ENCODE measurements at regions not wholly inside any gene's neighbourhood (a gene's known extent, or its start where the extent isn't known, plus 50 kb on each side); places are given as distances from the start of the nearest gene placed in this dataset.
"Not testable (repeated sequence)": the region's sequence is repeated elsewhere in the genome, so short reads cannot be mapped to it uniquely, and the experiment has no call there.

DNA sequence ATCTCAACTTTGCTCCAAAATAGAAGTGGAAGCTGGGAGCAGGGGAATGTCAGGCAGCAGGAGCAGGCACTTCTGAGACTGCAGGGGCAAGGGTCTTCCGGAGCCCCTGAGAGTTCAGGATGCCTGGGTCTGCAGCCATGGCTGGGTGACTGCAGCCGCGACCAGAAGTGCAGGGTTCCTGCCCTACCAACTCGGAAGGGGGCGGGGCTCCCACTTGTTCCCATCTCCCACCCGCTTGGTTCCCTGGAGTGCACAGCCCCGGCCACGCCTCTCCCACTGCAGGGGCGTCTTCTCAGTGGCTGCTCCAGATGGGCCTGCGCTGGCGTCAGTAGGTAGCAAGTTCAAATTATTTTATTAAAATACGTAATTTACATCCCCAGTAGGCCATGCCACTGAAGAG is 1631.7 kb downstream of the OLFM4 start:
- 98% methylated on average over 6 of the region's 12 CpGs for WGBS (ENCODE audit: insufficient coverage)
- H3K4me3 ChIP-seq (ENCODE audit: low read depth, low read length) = no peak overlapping the region
- no peaks in the 10 kb centered on the region for H3K9me3 ChIP-seq (ENCODE audit: control insufficient read depth, insufficient read depth, low read length)
- DNase-seq (ENCODE audit: low read depth in 4 of 6, low spot score in 6 of 6) = no peak
- H3K27me3 ChIP-seq (ENCODE audit: control insufficient read depth, insufficient read depth, low read length) = no peaks in the 10 kb centered on the region
- H3K27ac ChIP-seq (ENCODE audit: low read depth, low read length) = no peak overlapping the region
- H3K4me1 ChIP-seq (ENCODE audit: control insufficient read depth, insufficient read depth, low read length) = no peaks in the 10 kb centered on the region
- no peaks in the 10 kb centered on the region for H3K36me3 ChIP-seq (ENCODE audit: control insufficient read depth, insufficient read depth, low read length)

DNA sequence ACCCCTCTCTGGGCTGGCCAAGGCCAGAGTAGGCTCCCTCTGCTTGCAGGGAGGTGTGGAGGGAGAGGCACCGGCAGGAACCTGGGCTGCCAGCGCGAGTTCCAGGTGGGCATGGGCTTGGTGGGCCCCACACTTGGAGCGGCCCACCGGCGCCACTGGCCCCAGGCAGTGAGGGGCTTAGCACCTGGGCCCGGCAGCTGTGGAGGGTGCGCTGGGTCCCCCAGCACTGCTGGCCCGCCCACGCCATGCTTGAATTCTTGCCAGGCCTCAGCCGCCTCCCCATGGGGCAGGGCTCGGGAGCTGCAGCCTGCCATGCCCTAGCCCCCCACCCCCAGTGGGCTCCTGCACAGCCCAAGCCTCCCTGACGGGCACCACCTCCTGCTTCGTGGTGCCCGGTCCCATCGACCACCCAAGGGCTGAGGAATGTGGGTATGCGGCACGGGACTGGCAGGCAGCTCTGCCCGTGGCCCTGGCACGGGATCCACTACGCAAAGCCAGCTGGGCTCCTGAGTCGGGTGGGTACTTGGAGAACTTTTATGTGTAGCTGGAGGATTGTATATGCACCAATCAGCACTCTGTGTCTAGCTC is 1648.0 kb downstream of the OLFM4 start:
- H3K9me3 ChIP-seq (ENCODE audit: control insufficient read depth, insufficient read depth, low read length) = no peaks in the 10 kb centered on the region
- DNase-seq (ENCODE audit: low read depth in 4 of 6, low spot score in 6 of 6) = no peak
- no peaks in the 10 kb centered on the region for H3K36me3 ChIP-seq (ENCODE audit: control insufficient read depth, insufficient read depth, low read length)
- H3K27me3 ChIP-seq (ENCODE audit: control insufficient read depth, insufficient read depth, low read length) = no peaks in the 10 kb centered on the region
- WGBS (ENCODE audit: insufficient coverage) = 97% methylated on average over 20 of the region's 22 CpGs
- no peaks in the 10 kb centered on the region for H3K4me1 ChIP-seq (ENCODE audit: control insufficient read depth, insufficient read depth, low read length)
- no peak overlapping the region for H3K27ac ChIP-seq (ENCODE audit: low read depth, low read length)
- no peak overlapping the region for H3K4me3 ChIP-seq (ENCODE audit: low read depth, low read length)

DNA sequence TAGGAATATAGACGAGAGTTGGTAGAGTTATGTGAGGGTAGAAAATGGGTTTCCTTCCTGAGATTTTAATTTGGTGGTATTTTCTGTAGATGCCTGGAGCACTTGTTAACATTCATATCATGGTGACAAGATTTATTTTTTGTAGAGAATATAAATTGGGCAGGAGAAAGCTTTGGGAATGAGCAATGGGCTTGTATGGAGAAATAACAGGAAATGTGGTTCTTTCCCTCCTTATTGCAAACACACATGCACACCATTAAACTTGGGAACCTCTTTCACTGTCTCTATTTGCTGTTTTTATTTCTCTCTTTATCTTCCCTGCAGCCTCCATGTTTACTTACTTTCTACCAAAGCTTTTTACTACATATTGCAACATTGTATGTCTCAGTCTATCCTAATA is 1653.6 kb downstream of the OLFM4 start:
- Histone ChIP-seq H3K4me1 (ENCODE audit: control insufficient read depth, insufficient read depth, low read length) (no peaks in the 10 kb centered on the region), H3K9me3 (ENCODE audit: control insufficient read depth, insufficient read depth, low read length) (no peaks in the 10 kb centered on the region), H3K4me3 (ENCODE audit: low read depth, low read length) (no peak overlapping the region), H3K27ac (ENCODE audit: low read depth, low read length) (no peak overlapping the region), H3K27me3 (ENCODE audit: control insufficient read depth, insufficient read depth, low read length) (no peaks in the 10 kb centered on the region), H3K36me3 (ENCODE audit: control insufficient read depth, insufficient read depth, low read length) (no peaks in the 10 kb centered on the region)
- 86% methylated on average over 1 of the region's 1 CpG for WGBS (ENCODE audit: insufficient coverage)
- no peak for DNase-seq (ENCODE audit: low read depth in 4 of 6, low spot score in 6 of 6)

DNA sequence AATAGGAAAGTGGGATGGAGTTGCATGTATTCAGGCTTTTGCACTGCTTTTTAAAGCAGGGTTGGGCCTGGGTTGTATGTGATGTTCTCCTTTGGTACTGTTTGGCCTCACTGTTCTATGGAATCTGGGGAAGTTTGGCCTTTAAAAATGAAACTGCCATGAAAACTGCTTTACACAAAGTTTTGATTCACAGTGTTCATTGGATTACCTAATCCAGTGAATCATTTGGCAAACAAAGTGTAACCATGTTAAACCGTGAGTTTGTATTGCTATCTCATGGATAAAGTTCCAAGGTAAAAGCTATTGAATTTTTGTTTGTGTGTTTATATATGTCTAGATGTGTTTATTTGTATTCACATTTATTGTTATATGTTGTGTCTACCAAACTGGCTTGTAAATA is 1658.6 kb downstream of the OLFM4 start:
- H3K4me3 ChIP-seq (ENCODE audit: low read depth, low read length) = no peak overlapping the region
- no CpG with 5 or more reads among the region's 1 CpG for WGBS (ENCODE audit: insufficient coverage)
- no peaks in the 10 kb centered on the region for H3K9me3 ChIP-seq (ENCODE audit: control insufficient read depth, insufficient read depth, low read length)
- no peaks in the 10 kb centered on the region for H3K27me3 ChIP-seq (ENCODE audit: control insufficient read depth, insufficient read depth, low read length)
- H3K4me1 ChIP-seq (ENCODE audit: control insufficient read depth, insufficient read depth, low read length) = no peaks in the 10 kb centered on the region
- DNase-seq (ENCODE audit: low read depth in 4 of 6, low spot score in 6 of 6) = no peak
- H3K27ac ChIP-seq (ENCODE audit: low read depth, low read length) = no peak overlapping the region
- H3K36me3 ChIP-seq (ENCODE audit: control insufficient read depth, insufficient read depth, low read length) = no peaks in the 10 kb centered on the region

DNA sequence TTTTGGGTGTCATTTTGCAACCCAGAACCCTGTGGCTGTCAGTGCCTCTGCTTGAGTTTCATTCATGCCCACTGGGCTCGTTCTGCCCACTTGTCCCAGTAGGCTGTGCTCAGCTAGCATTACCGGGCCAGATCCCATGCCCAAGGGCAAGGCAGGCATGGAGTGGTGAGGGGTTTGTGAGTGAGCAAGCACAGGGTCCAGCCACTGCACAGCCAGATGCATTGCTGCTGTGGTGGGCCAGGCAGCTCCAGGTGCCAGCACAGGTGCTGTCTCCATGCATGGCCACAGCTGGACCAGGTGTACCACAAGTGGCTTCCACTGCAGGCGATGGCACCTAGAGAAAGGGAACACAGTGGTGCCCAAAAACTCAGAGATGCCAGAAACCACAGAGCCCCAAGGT is 1671.2 kb downstream of the OLFM4 start:
- DNase-seq (ENCODE audit: low read depth in 4 of 6, low spot score in 6 of 6) = no peak
- 90% methylated on average over 3 of the region's 3 CpGs for WGBS (ENCODE audit: insufficient coverage)
- Histone ChIP-seq H3K36me3 (ENCODE audit: control insufficient read depth, insufficient read depth, low read length) (no peaks in the 10 kb centered on the region), H3K9me3 (ENCODE audit: control insufficient read depth, insufficient read depth, low read length) (no peaks in the 10 kb centered on the region), H3K4me1 (ENCODE audit: control insufficient read depth, insufficient read depth, low read length) (no peaks in the 10 kb centered on the region), H3K4me3 (ENCODE audit: low read depth, low read length) (no peak overlapping the region), H3K27me3 (ENCODE audit: control insufficient read depth, insufficient read depth, low read length) (no peaks in the 10 kb centered on the region), H3K27ac (ENCODE audit: low read depth, low read length) (no peak overlapping the region)

DNA sequence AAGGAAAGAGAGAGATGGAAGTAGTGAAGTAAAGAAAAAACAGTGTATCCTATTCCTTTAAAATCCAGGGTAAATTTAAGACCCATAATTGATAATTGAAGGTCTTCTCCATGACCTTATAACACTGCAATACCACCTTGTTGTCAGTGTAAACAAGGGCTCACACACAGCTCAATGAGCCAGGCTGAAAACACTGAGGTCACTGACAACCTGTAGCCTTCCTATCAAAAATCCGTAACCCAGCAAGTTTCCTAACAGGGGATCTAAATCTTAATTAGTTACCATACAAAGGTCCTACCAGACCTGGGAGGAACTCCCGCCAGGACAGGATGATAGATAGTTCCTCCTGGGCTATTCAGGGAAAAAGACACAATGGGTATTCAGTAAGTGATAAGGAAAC is 1677.1 kb downstream of the OLFM4 start:
- H3K27ac ChIP-seq (ENCODE audit: low read depth, low read length) = no peak overlapping the region
- no CpG with 5 or more reads among the region's 2 CpGs for WGBS (ENCODE audit: insufficient coverage)

DNA sequence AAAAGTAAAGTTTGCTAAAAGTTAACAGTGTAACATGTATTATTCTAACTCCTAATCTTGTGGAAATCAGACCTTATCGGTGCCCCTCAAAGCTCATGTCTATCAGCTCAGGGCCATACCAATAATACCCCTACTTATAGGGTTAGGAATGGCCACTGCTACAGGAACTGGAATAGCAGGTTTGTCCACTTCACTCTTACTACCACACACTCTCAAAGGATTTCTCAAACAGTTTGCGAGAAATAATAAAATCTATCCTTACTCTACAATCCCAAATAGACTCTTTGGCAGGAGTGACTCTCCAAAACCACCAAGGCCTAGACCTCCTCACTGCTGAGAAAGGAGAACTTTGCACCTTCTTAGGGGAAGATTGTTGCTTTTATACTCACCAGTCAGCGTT is 1677.7 kb downstream of the OLFM4 start:
- 100% methylated on average over 1 of the region's 3 CpGs for WGBS (ENCODE audit: insufficient coverage)
- no peak overlapping the region for H3K27ac ChIP-seq (ENCODE audit: low read depth, low read length)
- H3K4me3 ChIP-seq (ENCODE audit: low read depth, low read length) = no peak overlapping the region
- no peaks in the 10 kb centered on the region for H3K9me3 ChIP-seq (ENCODE audit: control insufficient read depth, insufficient read depth, low read length)
- no peaks in the 10 kb centered on the region for H3K36me3 ChIP-seq (ENCODE audit: control insufficient read depth, insufficient read depth, low read length)
- no peaks in the 10 kb centered on the region for H3K4me1 ChIP-seq (ENCODE audit: control insufficient read depth, insufficient read depth, low read length)
- no peak for DNase-seq (ENCODE audit: low read depth in 4 of 6, low spot score in 6 of 6)
- H3K27me3 ChIP-seq (ENCODE audit: control insufficient read depth, insufficient read depth, low read length) = no peaks in the 10 kb centered on the region

More for the DNA sequence above, 1677.1 kb downstream of the OLFM4 start:
- Histone ChIP-seq H3K36me3 (ENCODE audit: control insufficient read depth, insufficient read depth, low read length) (no peaks in the 10 kb centered on the region), H3K9me3 (ENCODE audit: control insufficient read depth, insufficient read depth, low read length) (no peaks in the 10 kb centered on the region), H3K27me3 (ENCODE audit: control insufficient read depth, insufficient read depth, low read length) (no peaks in the 10 kb centered on the region), H3K4me1 (ENCODE audit: control insufficient read depth, insufficient read depth, low read length) (no peaks in the 10 kb centered on the region), H3K4me3 (ENCODE audit: low read depth, low read length) (no peak overlapping the region)
- DNase-seq (ENCODE audit: low read depth in 4 of 6, low spot score in 6 of 6) = no peak

DNA sequence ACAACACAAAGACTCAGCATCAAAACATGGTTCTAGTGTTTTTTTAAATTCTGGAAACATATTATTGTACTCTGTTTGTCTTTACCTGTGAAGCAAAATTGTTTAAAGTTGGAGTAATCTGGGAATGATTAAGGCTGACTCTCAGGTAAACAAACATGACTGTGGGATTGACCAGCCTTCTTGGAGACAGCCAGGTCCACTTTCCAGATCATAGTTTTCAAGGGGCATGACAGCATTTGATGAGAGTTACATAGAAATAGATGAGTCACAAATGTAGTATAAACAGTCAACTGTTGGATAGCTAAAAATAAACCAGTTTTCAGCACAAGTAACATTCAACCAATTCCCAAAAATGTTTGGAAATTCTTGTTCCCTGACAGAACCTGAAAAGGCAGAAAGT is 1680.9 kb downstream of the OLFM4 start:
- no peak overlapping the region for H3K4me3 ChIP-seq (ENCODE audit: low read depth, low read length)
- H3K27ac ChIP-seq (ENCODE audit: low read depth, low read length) = no peak overlapping the region
- no peaks in the 10 kb centered on the region for H3K36me3 ChIP-seq (ENCODE audit: control insufficient read depth, insufficient read depth, low read length)
- no peaks in the 10 kb centered on the region for H3K9me3 ChIP-seq (ENCODE audit: control insufficient read depth, insufficient read depth, low read length)
- no peaks in the 10 kb centered on the region for H3K27me3 ChIP-seq (ENCODE audit: control insufficient read depth, insufficient read depth, low read length)
- no peak for DNase-seq (ENCODE audit: low read depth in 4 of 6, low spot score in 6 of 6)
- no peaks in the 10 kb centered on the region for H3K4me1 ChIP-seq (ENCODE audit: control insufficient read depth, insufficient read depth, low read length)

DNA sequence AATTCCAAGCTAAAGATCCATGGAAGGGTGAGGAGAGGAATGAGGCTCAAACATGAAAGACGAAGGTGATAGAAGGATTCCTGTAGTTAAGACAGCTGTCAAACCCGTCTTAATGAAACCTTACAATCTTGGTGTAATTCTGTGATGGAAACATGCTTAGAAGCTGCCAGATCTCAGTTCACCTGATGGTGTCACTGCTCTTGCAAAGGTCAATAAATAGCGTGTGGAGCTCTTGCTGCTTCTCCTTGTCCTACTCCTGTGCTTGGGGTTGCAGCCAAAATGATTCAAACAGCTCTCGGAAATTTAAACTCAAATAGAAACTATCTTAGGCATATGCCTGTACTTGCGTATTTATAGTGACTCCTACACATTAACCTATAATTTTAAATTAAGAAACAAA is 1705.0 kb downstream of the OLFM4 start:
- no peaks in the 10 kb centered on the region for H3K4me1 ChIP-seq (ENCODE audit: control insufficient read depth, insufficient read depth, low read length)
- H3K27me3 ChIP-seq (ENCODE audit: control insufficient read depth, insufficient read depth, low read length) = no peaks in the 10 kb centered on the region
- H3K4me3 ChIP-seq (ENCODE audit: low read depth, low read length) = no peak overlapping the region
- H3K27ac ChIP-seq (ENCODE audit: low read depth, low read length) = no peak overlapping the region
- no peaks in the 10 kb centered on the region for H3K36me3 ChIP-seq (ENCODE audit: control insufficient read depth, insufficient read depth, low read length)
- no peak for DNase-seq (ENCODE audit: low read depth in 4 of 6, low spot score in 6 of 6)
- WGBS (ENCODE audit: insufficient coverage) = 14% methylated on average over 1 of the region's 5 CpGs
- no peaks in the 10 kb centered on the region for H3K9me3 ChIP-seq (ENCODE audit: control insufficient read depth, insufficient read depth, low read length)

DNA sequence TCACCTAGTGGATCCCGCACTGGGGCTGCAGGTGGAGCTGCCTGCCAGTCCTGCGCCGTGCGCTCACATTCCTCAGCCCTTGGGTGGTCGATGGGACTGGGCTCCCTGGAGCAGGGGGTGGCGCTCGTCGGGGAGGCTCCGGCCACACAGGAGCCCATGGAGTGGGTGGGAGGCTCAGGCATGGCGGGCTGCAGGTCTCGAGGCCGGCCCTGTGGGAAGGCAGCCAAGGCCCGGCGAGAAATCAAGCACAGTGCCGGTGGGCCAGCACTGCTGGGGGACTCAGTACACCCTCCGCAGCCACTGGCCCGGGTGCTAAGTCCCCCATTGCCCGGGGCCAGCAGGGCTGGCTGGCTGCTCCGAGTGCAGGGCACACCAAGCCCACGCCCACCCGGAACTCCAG is 1708.6 kb downstream of the OLFM4 start:
- 93% methylated on average over 8 of the region's 21 CpGs for WGBS (ENCODE audit: insufficient coverage)
- not testable (repeated sequence) for DNase-seq (ENCODE audit: low read depth in 4 of 6, low spot score in 6 of 6); H3K27me3 ChIP-seq (ENCODE audit: control insufficient read depth, insufficient read depth, low read length); H3K9me3 ChIP-seq (ENCODE audit: control insufficient read depth, insufficient read depth, low read length); H3K4me3 ChIP-seq (ENCODE audit: low read depth, low read length); H3K27ac ChIP-seq (ENCODE audit: low read depth, low read length); H3K36me3 ChIP-seq (ENCODE audit: control insufficient read depth, insufficient read depth, low read length); H3K4me1 ChIP-seq (ENCODE audit: control insufficient read depth, insufficient read depth, low read length)
